Mesothelial cell of epicardium (in vitro differentiated cells): ENCODE measurements at regions not wholly inside any gene's neighbourhood (a gene's known extent, or its start where the extent isn't known, plus 50 kb on each side); places are given as distances from the start of the nearest gene placed in this dataset.

Experiments used
- DNase-seq, 2 experiments: peaks; one replicate each; pipeline ENCODE4 v3.0.0; 2021; ENCODE audit warnings: low spot score in 2 of 2; ENCODE audit not compliant: unreplicated experiment in 2 of 2
- H3K27ac Mint-ChIP-seq: 2 replicates; pipeline ENCODE4 v1.8.0; 2021; ENCODE audit warnings: mixed read lengths
- H3K27me3 Mint-ChIP-seq: 2 replicates; pipeline ENCODE4 v1.8.0; 2021; ENCODE audit warnings: low read depth, mixed read lengths
- H3K36me3 Mint-ChIP-seq: 2 replicates; pipeline ENCODE4 v1.8.0; 2021; ENCODE audit warnings: mixed read lengths
- H3K4me1 Mint-ChIP-seq: 2 replicates; pipeline ENCODE4 v1.8.0; 2021; ENCODE audit warnings: mixed read lengths
- H3K4me3 Mint-ChIP-seq: 2 replicates; pipeline ENCODE4 v1.8.0; 2021; ENCODE audit warnings: mild to moderate bottlenecking, moderate library complexity, mixed read lengths
- H3K9me3 Mint-ChIP-seq: 2 replicates; pipeline ENCODE4 v1.8.0; 2021; ENCODE audit warnings: mixed read lengths
- TF ChIP-seq, protein P1 (sequence below): fragments of 200-600 bp; sonication (generic); IDR thresholded peaks from one replicate; pipeline ENCODE4 v1.5.0; 2021; ENCODE audit warnings: antibody characterized with exemption; ENCODE audit not compliant: unreplicated experiment

DNA sequence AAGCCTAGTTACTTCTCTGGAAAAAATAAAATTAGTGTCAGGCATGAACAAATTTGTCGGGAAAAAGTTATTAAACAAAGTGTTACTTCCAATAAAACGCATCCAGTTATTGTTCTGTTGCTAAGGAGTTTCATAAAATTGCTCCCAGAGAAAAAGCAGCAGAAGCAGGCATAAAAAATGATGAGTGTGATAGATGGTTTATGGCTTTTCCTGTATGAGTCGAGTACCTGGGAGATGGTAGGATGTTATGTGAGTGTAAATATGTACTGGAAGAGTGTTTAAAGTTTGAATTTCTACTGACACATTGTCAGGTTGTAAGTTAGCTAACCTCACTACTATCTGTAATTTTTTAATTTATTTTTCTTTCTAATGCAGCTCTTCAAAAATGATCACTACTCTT lies 390.7 kb downstream of the ARL4A start:
- Mint-ChIP-seq H3K27ac (no peak overlapping the region), H3K27me3 (no peaks in the 10 kb centered on the region), H3K9me3 (no peaks in the 10 kb centered on the region), H3K4me1 (peaks cover 10% of the 10 kb centered on the region), H3K4me3 (no peak overlapping the region), H3K36me3 (no peaks in the 10 kb centered on the region)
- no peak for DNase-seq
- TF ChIP-seq, protein P1, sequence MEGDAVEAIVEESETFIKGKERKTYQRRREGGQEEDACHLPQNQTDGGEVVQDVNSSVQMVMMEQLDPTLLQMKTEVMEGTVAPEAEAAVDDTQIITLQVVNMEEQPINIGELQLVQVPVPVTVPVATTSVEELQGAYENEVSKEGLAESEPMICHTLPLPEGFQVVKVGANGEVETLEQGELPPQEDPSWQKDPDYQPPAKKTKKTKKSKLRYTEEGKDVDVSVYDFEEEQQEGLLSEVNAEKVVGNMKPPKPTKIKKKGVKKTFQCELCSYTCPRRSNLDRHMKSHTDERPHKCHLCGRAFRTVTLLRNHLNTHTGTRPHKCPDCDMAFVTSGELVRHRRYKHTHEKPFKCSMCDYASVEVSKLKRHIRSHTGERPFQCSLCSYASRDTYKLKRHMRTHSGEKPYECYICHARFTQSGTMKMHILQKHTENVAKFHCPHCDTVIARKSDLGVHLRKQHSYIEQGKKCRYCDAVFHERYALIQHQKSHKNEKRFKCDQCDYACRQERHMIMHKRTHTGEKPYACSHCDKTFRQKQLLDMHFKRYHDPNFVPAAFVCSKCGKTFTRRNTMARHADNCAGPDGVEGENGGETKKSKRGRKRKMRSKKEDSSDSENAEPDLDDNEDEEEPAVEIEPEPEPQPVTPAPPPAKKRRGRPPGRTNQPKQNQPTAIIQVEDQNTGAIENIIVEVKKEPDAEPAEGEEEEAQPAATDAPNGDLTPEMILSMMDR = no peak

DNA sequence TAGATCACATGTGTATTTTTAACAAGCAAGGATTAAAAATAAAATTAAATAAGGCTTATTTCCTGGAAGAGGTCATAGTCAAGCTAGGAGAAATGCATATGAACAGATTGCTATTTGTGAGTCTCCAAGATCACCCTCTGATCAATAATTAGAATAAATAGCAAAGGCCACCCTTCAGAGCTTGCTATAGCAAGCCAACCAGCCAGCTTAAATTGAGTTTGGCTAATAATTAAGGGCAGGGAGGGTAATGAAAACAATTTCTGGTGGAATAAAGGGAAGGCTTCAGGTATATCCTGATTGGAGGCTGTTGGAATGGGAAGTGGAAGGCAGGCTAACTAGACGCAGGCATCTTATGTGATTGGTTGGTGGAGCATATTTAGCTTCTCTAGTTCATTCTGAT lies 403.5 kb downstream of the ARL4A start:
- Mint-ChIP-seq H3K27me3 (no peaks in the 10 kb centered on the region), H3K36me3 (no peaks in the 10 kb centered on the region), H3K4me3 (no peak overlapping the region), H3K9me3 (peaks cover 11% of the 10 kb centered on the region), H3K27ac (no peak overlapping the region), H3K4me1 (peaks cover 13% of the 10 kb centered on the region)
- no peak for DNase-seq
- TF ChIP-seq, protein P1 = no peak

DNA sequence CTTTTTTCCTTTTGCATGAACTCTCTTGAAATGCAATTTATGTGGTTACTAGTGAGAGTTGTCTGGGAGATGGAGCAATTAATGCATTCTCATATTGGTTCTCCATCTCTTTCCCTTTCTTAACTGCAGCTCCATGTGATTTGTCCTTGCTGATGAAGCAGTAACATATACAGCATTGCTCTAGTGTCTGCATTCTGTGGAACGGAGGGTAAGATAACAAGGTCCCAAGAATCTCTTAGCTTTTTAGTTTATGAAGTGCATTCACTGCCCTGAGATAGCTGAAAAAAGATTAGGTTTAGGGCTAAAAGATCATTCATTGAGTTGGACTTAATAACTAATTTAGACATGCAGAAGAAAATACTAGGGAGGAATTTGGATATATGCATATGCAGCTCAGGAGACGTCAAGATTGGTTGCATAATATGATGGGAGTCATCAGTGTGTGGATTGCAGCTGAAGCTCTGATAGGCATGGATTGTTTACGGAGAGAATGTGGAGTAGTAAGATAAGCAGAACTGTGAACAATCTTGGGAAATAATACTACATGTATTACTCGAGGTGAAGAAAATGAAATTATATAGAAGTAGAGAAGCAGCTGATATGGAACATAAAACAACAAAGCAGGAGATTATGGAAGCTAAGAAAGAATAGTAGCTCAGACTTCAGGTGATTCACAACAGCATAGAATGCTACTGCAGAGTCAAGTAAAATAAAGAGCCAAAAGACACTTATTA lies 404.7 kb downstream of the ARL4A start:
- no peak overlapping the region for H3K4me3 Mint-ChIP-seq
- TF ChIP-seq, protein P1 = no peak
- no peak for DNase-seq
- peaks cover 13% of the 10 kb centered on the region for H3K4me1 Mint-ChIP-seq
- no peaks in the 10 kb centered on the region for H3K27me3 Mint-ChIP-seq
- no peaks in the 10 kb centered on the region for H3K36me3 Mint-ChIP-seq
- H3K9me3 Mint-ChIP-seq = peaks cover 10% of the 10 kb centered on the region
- H3K27ac Mint-ChIP-seq = no peak overlapping the region

DNA sequence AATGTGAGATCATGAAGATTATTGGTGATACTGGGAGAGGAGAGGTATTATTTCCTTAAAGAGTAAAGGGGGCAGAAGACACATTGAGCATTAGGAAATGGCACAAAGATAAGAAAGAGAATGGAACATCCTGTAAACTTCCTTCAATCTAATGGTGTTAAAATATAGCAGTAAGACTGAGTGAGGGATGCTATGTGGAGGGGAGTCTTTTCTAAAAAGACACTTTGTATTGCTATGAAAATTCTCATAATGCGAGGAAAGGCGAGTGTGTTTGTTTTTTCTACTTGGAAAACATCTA lies 405.2 kb downstream of the ARL4A start:
- Mint-ChIP-seq H3K9me3 (peaks cover 6% of the 10 kb centered on the region), H3K27ac (no peak overlapping the region), H3K4me1 (peaks cover 13% of the 10 kb centered on the region), H3K4me3 (no peak overlapping the region), H3K36me3 (no peaks in the 10 kb centered on the region), H3K27me3 (no peaks in the 10 kb centered on the region)
- DNase-seq = no peak
- TF ChIP-seq, protein P1 = no peak

DNA sequence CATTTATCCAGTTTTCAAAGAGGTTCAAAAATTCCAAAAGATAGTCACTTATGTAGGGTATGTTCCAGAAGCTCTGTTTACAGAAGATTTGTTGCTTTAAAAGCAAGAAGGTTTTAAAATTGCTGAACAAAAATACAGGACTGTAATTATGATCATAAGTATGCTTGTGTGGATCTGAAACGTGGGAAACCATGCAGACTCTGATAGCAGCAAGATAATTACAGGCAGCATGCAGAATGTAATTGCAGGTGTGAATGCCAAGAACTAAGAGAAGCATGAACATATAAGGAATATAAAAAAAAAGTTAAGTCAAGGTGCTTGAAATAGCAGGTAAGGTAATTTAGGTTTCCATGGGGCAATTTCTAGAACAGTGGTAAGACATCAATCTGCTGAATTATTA lies 405.7 kb downstream of the ARL4A start:
- Mint-ChIP-seq H3K27ac (no peak overlapping the region), H3K27me3 (no peaks in the 10 kb centered on the region), H3K36me3 (no peaks in the 10 kb centered on the region), H3K4me3 (no peak overlapping the region), H3K9me3 (peaks cover 6% of the 10 kb centered on the region), H3K4me1 (peaks cover 14% of the 10 kb centered on the region)
- DNase-seq = no peak
- TF ChIP-seq, protein P1 = no peak

DNA sequence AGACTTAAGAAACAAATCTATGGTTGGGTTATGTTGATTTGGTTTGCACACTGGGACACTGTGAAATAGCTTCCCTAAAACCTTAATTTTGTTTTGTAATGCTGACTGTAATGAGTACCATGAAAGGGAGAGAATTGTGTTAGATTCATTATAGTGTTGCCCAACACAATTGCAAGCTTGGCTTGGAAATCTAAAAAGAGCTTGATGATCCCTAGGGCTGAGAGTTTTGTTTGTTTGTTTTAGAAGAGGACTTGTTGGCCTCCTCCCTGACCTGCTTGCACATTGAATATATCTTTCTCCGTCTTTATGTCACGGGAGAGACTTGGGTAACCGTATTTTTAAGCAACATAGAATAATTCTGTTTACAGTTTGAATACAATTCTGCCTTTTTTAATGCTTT lies 410.1 kb downstream of the ARL4A start:
- Mint-ChIP-seq H3K27me3 (no peaks in the 10 kb centered on the region), H3K4me3 (no peak overlapping the region), H3K27ac (no peak overlapping the region), H3K9me3 (no peaks in the 10 kb centered on the region), H3K4me1 (peaks cover 13% of the 10 kb centered on the region), H3K36me3 (no peaks in the 10 kb centered on the region)
- TF ChIP-seq, protein P1 = no peak
- no peak for DNase-seq
